OCI-LY7 (cell line): ENCODE measurements at regions not wholly inside any gene's neighbourhood (a gene's known extent, or its start where the extent isn't known, plus 50 kb on each side); places are given as distances from the start of the nearest gene placed in this dataset.

Experiments used
- CTCF ChIP-seq: fragments of 200-600 bp; sonication (generic); conservative IDR thresholded peaks from 2 replicates; pipeline ENCODE4 v1.5.1; 2014; ENCODE audit warnings: mild to moderate bottlenecking, antibody characterized with exemption, low read length, moderate library complexity, mixed read lengths
- EZH2phosphoT487 ChIP-seq: fragments of 200-600 bp; sonication (generic); IDR thresholded peaks from 2 replicates; pipeline ENCODE4 v1.6.1; 2018; ENCODE audit warnings: low read depth, borderline replicate concordance, mild to moderate bottlenecking, mixed run types, antibody characterized with exemption, low read length, moderate library complexity, mixed read lengths

DNA sequence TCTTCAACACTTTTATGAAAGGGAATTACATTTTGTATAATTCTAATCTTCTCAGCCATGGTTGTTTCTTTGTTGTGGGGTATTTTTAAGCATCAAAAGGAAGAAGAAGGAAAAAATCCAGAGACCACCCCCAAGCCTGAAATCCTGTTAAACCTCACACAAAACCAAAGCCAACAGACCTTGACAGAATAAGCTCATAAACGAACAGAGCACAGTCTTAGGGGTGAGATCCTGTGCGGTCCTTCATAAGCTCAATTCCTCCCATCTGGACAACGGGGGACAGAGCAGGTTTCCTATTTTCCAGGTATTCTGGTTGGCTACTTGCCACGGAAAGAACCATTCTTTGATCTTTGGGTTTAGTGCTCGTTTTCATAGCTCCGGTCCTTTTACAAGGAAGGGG is 151.3 kb upstream of the SULF2 start:
- TF ChIP-seq CTCF (no peak), EZH2phosphoT487 (no peak)
